NCI-H2029 treated with DMSO at 0.1 percent for 48 hours (cell line): ENCODE measurements at regions not wholly inside any gene's neighbourhood (a gene's known extent, or its start where the extent isn't known, plus 50 kb on each side); places are given as distances from the start of the nearest gene placed in this dataset.

Experiments used
- DNase-seq: peaks from one replicate; lab custom pipeline; 2025; lab: John Stamatoyannopoulos, UW

DNA sequence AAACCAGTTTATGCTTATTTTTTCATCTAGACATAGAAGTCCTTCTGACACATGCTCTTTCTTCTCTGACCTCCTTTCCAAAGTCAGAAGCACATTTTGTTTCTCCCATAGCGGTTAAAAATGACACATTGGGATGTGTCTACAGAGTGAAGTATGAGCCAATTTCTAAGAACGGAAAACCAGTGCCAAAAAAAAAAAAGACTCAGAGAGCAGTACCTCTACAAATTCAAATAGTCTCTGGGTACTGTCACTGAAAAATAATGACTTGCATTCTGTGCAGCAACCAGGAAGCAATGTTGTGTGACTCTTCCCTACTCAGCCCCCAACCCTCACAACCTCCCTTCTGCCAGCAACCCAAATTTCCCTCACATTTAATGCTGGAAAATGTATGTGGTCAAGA lies 145.5 kb upstream of the PMFBP1 start:
- no peak for DNase-seq

DNA sequence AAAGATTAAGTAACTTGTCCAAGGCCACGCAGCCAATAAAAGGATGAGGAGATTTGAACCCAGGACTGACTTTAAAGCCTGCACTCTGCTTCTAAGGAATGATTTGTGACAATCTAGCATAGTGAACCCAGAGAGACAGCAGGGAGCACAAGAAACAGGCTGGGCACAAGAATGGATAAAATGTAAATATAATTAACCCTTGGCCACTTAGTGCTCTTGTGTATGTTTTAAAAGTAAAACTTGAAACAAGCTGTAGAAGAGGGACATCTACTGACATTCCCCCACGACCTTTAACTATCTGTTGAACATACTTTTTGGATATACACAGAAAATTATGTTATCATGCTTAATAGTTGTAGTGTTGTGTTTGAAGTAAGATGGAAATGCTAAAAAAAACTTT lies 141.9 kb upstream of the PMFBP1 start:
- no peak for DNase-seq

DNA sequence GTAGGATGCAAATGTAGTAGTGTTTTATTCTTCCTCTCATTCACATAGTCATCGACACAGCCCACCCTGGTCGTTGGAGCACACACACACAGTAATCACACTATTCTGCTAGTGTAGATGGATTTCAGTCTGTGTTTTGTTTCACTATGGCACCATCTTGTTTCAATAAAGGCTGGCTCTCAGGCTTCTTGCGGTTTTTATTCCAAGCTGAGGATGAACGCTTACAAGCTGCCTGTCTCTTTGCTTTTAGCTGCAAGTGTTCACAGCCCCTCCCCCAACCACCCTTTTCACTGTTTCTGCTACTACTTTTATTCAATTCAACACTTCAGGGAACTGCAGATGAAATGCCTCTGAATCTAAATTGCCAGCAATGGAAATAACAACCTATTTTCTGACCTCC lies 140.9 kb upstream of the PMFBP1 start:
- no peak for DNase-seq

DNA sequence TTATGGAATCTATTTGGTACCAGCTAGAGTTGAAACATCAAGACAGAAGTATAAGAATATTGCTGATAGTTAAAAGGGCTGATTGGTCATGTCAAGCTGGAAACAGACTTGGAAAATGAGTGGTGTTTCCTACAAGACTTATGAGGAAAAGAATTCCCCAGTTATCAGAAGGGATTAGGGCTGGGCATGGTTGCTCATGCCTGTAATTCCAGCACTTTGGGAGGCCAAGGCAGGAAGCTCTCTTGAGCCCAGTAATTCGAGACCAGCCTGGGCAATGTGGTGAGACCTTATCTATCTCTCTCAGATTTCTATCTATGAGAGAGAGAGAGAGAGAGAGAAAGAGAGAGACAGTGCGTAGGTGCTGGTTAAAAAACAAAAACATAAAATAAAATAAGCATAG lies 139.5 kb upstream of the PMFBP1 start:
- no peak for DNase-seq

DNA sequence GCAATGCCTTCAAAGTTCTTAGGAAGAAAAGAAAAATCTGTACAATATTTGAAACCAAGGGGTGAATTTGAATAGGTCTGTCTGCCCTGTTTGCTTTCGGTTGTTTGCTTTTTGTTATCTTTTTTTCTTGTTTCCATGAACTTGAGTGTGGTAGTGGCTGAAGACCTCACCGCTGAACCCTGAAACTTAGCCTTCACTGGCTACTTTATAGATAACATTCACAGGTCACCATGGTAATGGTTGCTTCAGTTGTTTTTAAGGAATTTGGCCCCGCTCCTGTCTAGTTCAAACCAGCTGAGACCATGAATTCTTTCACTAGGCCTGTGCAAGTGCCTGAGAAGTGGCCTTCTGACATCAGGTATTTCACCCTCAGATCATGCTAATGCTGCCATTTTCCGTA lies 137.0 kb upstream of the PMFBP1 start:
- DNase-seq, result no peak

DNA sequence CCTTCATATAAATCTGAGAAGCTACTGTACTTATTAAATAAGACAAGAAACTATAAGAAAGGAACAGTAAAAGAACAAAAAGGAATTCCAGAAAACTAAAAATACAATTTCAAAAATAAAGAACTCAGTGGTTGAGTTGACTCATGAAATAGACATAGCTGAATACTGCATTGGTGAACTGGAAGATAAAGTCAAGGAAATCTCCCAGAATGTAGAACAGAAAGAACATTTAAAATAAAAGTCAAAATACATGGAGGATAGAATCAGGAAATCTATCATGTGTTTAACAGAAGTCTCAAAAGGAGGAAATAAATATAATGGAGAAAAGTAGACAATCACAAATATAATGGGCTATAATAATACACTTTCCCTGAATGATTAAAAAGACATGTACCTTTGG lies 136.4 kb upstream of the PMFBP1 start:
- no peak for DNase-seq

DNA sequence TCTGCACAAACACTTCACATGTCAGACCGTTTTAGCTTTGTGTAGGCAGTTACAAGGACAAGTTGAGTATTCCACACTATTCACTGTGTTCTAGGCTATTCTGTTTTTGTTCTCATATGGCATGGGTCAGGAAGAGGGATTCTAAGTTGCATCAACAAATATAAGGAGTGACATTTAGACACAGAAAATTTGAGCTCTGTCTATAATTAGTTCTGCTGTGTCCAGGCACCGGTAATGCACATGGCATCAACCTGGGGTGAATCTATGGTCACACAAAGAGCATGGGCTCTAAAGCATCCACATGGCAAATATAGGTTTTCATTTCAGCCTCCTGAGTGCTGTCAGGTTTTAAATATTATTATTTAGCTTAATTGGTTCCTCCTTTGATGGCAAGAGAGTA lies 130.4 kb upstream of the PMFBP1 start:
- no peak for DNase-seq

DNA sequence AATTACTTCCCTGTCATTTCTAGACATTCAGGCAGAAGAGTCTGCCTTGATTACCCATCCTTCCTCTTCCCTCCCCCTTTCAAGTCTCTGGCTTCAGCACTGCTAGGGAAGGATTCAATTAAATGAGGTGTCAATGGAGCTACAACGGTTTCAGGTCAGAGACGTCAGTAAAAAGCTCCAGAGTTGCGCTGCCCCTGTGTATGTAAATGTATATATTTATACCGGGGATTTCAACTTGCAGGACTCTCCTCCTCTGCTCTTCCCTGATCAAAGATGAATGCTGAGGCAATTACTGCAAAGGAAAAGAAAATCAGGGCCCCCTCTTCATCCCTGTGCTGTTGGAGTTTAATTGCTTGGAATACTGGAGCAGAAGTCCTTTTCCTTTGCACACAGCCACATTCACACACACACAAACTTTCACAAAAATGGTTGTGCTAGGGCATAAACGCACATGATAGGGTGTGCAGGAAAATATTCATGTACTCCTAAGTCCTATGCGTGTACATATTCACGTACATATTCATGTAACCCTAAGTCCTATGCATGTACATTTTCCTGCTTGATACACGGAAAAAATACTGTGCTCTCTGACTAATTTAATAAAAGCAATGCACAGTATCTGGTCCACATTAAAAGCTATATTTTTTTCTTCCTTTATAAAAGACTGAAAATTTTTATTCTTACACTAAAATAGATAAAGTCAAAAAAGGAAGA lies 129.7 kb upstream of the PMFBP1 start:
- no peak for DNase-seq

DNA sequence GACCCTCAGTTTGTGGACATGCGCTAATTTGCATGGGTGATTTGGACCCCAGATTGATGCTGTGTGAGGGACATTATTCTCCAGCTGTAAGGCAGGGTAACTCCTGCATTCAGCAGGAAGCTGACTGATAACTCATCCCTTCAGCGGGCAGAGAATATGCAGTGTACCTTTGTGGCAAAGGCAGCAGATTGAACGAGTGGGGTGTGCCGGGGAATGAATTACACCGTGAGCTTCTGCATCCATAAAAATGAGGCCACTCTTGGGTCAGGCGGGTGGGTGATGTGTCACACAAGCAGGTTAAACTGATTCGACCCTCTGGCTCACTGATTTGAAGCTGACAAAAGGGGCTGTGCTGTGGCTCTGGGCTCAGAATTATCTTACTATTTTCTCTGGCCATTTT lies 128.9 kb upstream of the PMFBP1 start:
- DNase-seq, result no peak

DNA sequence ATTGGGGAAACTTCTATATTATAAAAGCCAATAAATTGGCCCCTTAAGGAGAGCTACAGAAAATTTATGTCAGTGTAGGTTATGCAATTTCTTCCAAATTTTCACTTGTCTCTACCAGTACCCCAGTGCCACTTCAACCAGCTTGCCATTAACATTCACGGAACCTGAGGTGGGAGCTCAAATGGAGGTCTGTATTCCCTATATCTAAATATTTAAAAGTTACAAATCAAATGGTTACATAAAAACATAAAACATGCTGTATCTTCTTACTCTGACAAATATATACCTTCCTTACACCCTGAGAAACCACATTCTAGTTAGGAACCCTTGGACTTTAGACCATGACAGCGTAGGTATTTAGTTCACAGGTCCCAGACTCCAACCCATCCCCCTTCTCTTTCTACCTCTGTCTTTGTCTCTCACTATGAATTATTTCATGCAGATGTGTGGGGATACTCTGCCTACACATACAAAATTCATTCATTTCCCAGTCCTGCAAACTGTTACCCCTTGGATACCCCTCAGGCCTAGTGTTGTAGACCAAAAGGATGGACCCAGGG lies 127.8 kb upstream of the PMFBP1 start:
- DNase-seq, result no peak

DNA sequence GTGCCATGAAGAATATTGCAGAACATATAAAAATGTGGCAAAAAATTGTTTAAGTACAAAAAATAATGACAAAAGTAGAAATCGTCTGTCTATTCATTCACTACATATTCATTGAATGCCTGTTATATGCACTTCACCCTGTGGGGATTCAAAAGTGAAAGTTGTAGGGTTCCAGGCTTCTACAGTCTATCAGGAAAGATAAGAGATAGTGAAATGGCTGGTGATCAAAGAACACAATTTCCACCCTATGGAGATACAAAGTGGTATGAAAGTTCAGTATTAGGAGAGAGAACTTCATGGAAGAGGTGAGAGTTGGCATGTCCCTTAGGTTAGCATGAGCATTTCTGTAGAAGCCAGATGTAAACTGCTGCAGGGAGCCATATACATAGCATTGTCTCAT lies 127.0 kb upstream of the PMFBP1 start:
- no peak for DNase-seq

DNA sequence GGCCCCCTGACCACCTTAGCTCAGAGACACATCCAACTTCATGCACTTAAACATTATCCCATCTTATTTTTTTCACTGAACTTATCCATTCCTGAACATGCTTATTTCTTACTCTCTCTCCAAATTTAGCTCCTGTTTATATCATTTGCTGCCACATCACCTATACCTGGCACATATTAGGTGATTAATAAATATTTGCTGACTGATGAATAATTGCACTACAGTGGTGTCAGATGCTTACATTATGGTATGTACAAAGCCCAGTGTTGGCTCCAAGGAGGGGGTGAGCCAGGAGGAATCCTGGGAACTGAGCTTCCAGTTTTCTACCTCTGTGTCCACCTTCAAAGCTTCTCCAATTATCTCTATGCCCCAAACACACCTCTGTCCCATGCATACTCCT lies 124.0 kb upstream of the PMFBP1 start:
- DNase-seq, result no peak

DNA sequence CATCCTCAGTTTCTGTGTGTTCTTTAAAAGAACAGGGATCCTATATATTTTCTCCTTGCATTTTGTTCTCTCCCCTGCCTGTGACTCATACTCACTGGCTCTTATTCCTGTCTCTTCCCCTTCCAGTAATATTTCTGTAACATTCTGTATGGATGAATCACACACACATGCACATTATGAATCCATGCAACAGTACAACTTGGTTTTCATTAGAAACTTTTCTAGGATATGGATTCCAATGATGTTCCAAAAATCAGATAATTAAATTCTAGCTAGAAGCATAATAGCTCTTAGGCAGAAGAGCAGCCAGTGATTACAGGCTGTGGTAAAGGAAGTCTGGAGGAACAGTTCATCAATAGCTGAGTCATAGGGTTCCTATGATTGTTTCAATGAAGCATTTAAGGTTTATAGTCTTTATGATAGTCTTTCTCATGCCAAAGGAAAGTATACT lies 119.6 kb upstream of the PMFBP1 start:
- DNase-seq, result no peak

DNA sequence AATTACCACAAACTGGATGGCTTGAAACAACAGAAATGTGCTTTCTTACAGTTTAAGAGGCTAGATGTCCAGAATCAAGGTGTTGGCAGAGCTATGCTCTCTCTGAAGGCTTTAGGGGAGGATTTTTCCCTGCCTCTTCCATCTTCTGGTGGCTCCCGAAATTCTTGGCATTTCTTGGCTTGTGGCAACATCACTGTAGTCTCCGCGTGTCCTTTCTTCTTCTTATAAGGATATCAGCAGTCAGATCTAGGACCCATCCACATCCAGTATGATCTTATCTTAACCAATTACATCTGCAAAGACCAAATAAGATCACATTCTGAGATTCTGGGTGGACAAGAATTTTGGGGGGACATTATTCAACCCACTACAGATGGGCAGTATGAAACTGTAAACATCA lies 119.2 kb upstream of the PMFBP1 start:
- DNase-seq, result no peak

DNA sequence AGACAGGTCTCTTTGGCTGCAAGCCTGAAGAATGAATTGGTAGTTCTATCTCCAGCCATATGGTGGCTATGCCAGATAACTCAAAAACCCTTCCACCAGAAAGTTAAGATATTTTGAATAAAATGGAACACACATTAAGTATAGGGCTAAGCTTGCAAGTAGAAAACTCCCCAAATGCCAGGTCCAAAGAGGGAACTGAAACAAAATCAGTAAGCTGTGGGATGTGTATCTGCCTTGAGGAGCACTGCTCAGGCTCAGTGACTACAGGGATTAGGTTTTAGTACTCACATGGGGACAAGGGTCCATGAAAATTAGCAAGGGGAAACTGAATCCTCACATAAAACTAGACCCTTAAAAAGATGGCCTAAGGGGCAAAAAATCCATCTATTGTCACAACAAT lies 115.7 kb upstream of the PMFBP1 start:
- no peak for DNase-seq

DNA sequence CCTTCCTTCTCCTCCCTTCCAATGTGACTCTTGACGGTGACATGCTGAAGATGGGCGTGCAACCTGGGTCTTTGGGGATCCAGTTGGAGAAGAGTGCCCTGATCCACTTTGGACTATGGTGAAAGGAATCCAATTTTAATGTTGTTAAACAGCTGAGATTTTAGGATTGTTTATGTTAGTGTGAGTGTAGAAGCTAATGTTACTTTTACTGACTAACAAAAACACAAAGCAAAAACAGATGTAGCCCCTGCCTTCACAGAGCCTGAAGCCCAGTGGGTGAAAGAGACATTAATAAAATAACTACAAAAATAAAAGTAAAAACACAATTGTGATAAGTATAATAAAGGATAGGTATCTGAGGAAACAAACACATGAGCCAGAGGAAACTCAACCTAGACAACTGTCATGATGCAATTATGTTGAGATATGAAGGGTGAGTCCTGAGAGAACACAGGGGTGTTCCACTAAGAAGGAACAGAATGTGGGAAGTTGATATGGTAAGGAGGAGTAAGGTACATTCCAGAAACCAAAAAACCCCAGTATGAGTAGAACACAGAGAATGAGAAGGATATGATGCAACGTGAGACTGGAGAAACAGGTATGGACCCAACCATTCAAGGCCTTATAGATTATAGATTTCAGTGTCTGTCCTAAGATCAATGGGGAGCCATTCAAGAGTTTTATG lies 115.1 kb upstream of the PMFBP1 start:
- DNase-seq, result no peak

DNA sequence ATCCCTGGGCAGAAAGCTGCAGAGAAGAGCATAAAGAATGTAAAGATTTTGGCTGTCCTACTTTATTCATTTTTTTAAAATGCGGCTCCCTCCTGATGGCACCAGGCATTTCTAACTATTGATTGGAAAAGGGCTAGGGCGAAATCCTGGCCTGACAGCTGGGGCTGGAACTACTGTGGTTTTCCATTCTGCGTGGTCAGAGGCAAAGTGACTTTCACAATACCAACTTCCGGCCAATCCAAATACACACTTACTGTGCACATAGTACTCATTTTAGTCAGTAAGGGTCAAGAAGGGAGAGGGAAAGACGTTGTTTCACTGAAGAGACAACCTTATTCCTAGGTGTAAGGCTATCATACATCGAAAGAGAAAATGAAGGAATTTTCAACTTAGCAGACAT lies 113.8 kb upstream of the PMFBP1 start:
- DNase-seq, result no peak

DNA sequence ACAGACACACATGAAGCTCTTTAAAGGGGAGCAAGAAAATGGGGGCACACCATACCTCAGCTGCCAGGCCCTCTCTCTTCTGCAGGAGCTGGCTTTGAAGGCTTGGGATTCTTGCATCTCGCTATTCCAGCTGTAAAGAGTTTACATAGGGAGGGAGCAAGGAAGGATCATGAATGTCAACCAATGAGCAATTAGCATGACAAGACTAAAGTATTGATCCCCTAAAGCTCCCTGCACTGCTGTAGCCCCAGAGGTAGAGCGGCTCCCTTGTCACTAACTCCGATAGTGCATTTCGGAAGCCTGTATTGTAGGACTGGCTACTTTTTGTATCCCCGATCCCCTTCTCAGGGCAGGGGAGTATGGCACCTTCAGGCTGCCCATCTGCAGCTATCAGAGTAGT lies 113.4 kb upstream of the PMFBP1 start:
- DNase-seq, result no peak

DNA sequence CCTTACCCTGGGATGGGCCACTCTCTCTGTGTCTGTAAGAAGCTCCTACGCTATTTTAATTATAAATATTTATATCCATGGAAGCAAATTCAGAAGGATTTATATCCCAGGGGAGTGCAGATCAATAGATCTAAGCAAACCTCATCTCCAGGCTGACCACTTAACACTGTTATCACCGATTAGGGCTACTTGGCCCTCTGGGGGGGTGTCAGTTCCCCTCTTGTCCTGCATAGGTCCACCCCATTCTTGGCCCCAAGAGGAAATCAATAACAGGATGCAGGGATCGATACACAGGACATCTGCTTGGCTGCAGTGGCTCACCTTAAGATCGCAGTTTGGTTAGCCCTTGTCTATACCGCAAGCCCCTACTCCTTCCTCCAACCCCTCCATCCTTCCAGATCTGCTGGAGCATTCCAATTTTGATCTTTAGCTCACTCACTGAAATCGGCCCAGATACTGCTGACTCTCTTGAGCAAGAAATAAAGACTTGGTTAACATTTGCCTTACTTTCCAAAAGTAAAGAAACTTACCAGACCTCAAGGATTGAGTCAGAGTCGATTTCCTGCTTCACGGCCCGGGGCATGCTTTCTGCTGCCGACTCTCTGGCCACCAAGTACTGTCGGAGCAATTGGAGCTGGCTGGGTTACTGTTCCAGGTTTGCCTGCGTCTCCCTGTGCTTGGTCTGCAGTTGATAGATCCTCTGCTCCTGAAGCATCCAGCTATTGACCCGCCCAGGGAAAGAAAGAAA lies 112.3 kb upstream of the PMFBP1 start:
- DNase-seq, result no peak

DNA sequence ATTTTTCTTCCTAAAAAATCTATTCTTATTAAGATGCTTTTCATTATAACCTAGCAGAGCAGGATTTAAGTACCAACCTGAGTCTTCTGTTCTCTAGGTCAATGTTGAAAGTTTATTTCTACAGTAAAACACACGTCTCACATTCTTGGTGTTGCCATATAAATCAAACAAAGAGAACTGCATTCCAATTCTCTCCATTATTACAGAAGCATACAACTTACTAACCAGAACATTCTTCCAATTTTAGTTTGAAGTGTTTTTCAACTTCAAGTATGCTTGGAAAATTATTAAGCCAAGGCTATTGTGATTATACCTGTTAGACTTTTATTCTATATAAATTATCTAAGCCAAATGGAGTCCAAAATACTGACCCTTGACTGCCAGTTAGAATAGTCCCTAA lies 110.4 kb upstream of the PMFBP1 start:
- DNase-seq, result no peak

DNA sequence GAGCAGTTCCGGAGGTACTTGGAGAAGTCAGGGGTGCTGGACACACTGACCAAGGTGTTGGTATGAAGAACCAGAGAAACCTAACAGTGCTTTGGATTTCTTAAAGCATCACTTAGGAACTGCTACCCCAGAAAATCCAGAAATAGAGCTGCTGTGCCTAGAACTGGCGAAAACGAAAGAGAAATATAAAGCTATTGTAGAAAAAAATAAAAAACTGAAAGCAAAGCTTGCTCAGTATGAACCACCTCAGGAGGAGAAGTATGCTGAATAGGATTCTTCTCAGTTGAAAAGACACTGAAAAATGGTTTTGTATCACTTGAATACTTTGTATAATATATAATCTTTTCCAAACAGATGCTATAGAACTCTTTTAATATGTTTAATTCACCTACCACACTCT lies 106.3 kb upstream of the PMFBP1 start:
- DNase-seq, result no peak

DNA sequence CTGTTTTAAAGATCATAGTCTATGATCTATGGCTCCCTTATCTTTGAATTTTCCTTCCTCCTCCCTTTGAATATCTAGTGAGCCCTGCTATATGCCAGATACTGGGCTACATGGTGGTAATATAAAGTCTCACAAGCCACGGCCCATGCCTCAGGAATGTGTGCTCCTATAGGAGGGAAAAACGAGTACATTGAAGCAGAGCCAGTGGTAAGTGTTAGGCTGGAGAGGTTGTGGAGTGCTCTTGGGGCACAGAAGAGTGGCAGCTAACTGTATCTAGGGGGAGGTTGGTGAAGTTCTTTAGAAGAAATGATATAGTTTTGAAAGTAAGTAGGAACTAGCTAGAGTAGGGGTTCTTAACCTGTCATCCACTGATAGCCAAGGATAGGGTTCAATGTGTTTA lies 105.8 kb upstream of the PMFBP1 start:
- DNase-seq, result no peak

DNA sequence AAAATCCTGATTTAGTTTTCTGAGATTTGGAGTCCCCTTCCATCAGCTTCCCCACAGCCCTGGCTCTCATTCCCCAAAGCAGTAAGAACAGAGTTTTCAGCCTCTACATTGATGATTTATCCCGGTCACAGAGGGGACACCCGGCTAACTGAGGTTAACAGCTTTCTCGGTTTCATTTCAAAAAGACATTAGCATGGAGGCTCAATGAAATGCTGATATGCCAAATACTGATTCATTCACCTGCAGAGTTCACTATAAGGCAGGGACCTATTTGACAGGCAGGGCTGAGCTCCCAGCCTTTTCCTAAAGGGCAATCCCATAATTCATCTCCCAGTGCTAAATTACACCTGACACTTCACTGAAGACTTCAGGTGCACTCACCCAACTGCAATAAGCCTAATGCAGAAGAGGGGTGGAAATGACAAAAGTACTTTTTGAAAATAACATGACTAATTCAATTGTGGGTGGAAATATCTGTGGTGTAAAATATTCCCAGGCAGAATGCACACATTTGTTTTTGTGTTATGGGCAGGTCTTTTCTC lies 99.8 kb upstream of the PMFBP1 start:
- no peak for DNase-seq
